Karpas-422 (cell line): ENCODE measurements at regions not wholly inside any gene's neighbourhood (a gene's known extent, or its start where the extent isn't known, plus 50 kb on each side); places are given as distances from the start of the nearest gene placed in this dataset.
A peak's percentile ranks its signal among the peaks of the same experiment; 100 is the strongest.

Source experiments
- DNase-seq: peaks from one replicate; pipeline ENCODE4 v3.0.0-alpha.2; 2015
- H2AFZ ChIP-seq: fragments of 200-600 bp; sonication (generic); 2 replicates; pipeline ENCODE4 v1.6.1; 2014; ENCODE audit warnings: antibody characterized with exemption, low read length, mixed read lengths
- H3K27ac ChIP-seq: fragments of 200-600 bp; sonication (generic); 2 replicates; pipeline ENCODE4 v1.5.1; 2014; ENCODE audit warnings: mild to moderate bottlenecking, low read length, moderate library complexity
- H3K27me3 ChIP-seq: fragments of 200-600 bp; sonication (generic); 2 replicates; pipeline ENCODE4 v1.6.1; 2014; ENCODE audit warnings: low read length, mixed read lengths
- H3K36me3 ChIP-seq: fragments of 200-600 bp; sonication (generic); 2 replicates; pipeline ENCODE4 v1.6.1; 2014; ENCODE audit warnings: low read length, mixed read lengths; ENCODE audit not compliant: insufficient read depth
- H3K4me1 ChIP-seq: fragments of 200-600 bp; sonication (generic); 2 replicates; pipeline ENCODE4 v1.6.1; 2014; ENCODE audit warnings: mild to moderate bottlenecking, low read length, mixed read lengths
- H3K4me2 ChIP-seq: fragments of 200-600 bp; sonication (generic); 2 replicates; pipeline ENCODE4 v1.6.1; 2014; ENCODE audit warnings: low read length, low read depth, mild to moderate bottlenecking; ENCODE audit not compliant: poor library complexity, severe bottlenecking
- H3K4me3 ChIP-seq: fragments of 200-600 bp; sonication (generic); 2 replicates; pipeline ENCODE4 v1.5.1; 2014; ENCODE audit warnings: mild to moderate bottlenecking, antibody characterized with exemption, low read length, mixed read lengths
- H3K79me2 ChIP-seq: fragments of 200-600 bp; sonication (generic); 2 replicates; pipeline ENCODE4 v1.6.1; 2014; ENCODE audit warnings: mild to moderate bottlenecking, low read length, mixed read lengths
- H3K9ac ChIP-seq: fragments of 200-600 bp; sonication (generic); 2 replicates; pipeline ENCODE4 v1.6.0; 2014; ENCODE audit warnings: low read length
- H3K9me2 ChIP-seq: fragments of 200-600 bp; sonication (generic), shearing (Covaris generic); replicated peaks from 2 replicates; pipeline ENCODE4 v1.6.0; 2014; ENCODE audit warnings: mild to moderate bottlenecking, low read length, moderate library complexity; ENCODE audit not compliant: insufficient read depth
- H3K9me3 ChIP-seq: fragments of 300-700, 200-600 bp; sonication (generic); 2 replicates; pipeline ENCODE4 v1.6.1; 2014; ENCODE audit warnings: low read length, mixed read lengths
- H4K20me1 ChIP-seq: fragments of 200-600 bp; sonication (generic); 2 replicates; pipeline ENCODE4 v1.6.1; 2014; ENCODE audit warnings: mild to moderate bottlenecking, antibody characterized with exemption, low read length, low read depth; ENCODE audit not compliant: insufficient read depth

GRCh38 chr2:20128506-20129330 lies 77.3 kb upstream of the LAPTM4A start:
- H3K9me2 ChIP-seq, result no peaks in the 10 kb centered on the region
- no peak overlapping the region for H3K4me3 ChIP-seq
- H3K36me3 ChIP-seq, result no peaks in the 10 kb centered on the region
- no peaks in the 10 kb centered on the region for H3K9me3 ChIP-seq
- no peak overlapping the region for H3K27ac ChIP-seq
- H3K4me1 ChIP-seq, result peaks cover 12% of the 10 kb centered on the region
- no peak overlapping the region for H3K4me2 ChIP-seq
- no peak for DNase-seq
- H3K27me3 ChIP-seq, result no peaks in the 10 kb centered on the region
- H4K20me1 ChIP-seq, result no peaks in the 10 kb centered on the region
- no peaks in the 10 kb centered on the region for H3K79me2 ChIP-seq
- H3K9ac ChIP-seq, result no peak overlapping the region
- no peak overlapping the region for H2AFZ ChIP-seq

- Histone ChIP-seq H2AFZ (no peak overlapping the region; the same call in 1 of the 2 replicates), H3K27me3 (no peaks in the 10 kb centered on the region)
Measured at GRCh38 chr2:20126469-20126868, 75.0 kb upstream of the LAPTM4A start.

GRCh38 chr2:20126040-20126439 lies 74.6 kb upstream of the LAPTM4A start:
- Histone ChIP-seq H3K9me3 (no peaks in the 10 kb centered on the region), H3K27me3 (no peaks in the 10 kb centered on the region), H3K4me2 (no peak overlapping the region), H3K4me1 (peaks cover 6% of the 10 kb centered on the region), H3K9me2 (no peaks in the 10 kb centered on the region), H3K4me3 (no peak overlapping the region), H3K36me3 (no peaks in the 10 kb centered on the region), H2AFZ (no peak overlapping the region; the same call in 1 of the 2 replicates), H3K9ac (no peak overlapping the region), H3K79me2 (no peaks in the 10 kb centered on the region), H4K20me1 (no peaks in the 10 kb centered on the region), H3K27ac (no peak overlapping the region)
- DNase-seq, result no peak

More at GRCh38 chr2:20126469-20126868, 75.0 kb upstream of the LAPTM4A start:
- Histone ChIP-seq H3K4me3 (no peak overlapping the region), H3K9ac (no peak overlapping the region), H3K9me2 (no peaks in the 10 kb centered on the region), H3K36me3 (no peaks in the 10 kb centered on the region), H3K9me3 (no peaks in the 10 kb centered on the region), H3K4me1 (peaks cover 9% of the 10 kb centered on the region), H3K4me2 (no peak overlapping the region), H4K20me1 (no peaks in the 10 kb centered on the region), H3K79me2 (no peaks in the 10 kb centered on the region), H3K27ac (no peak overlapping the region)
- no peak for DNase-seq

- no peaks in the 10 kb centered on the region for H3K9me2 ChIP-seq
- H3K27me3 ChIP-seq, result no peaks in the 10 kb centered on the region
- H3K9me3 ChIP-seq, result no peaks in the 10 kb centered on the region
- no peak overlapping the region for H3K4me3 ChIP-seq
- H3K27ac ChIP-seq, result no peak overlapping the region
- no peaks in the 10 kb centered on the region for H3K79me2 ChIP-seq
- no peak overlapping the region for H3K4me2 ChIP-seq
- DNase-seq, result no peak
- no peaks in the 10 kb centered on the region for H3K36me3 ChIP-seq
- H3K9ac ChIP-seq, result no peak overlapping the region
- H2AFZ ChIP-seq, result no peak overlapping the region
- H3K4me1 ChIP-seq, result peaks cover 6% of the 10 kb centered on the region
- H4K20me1 ChIP-seq, result no peaks in the 10 kb centered on the region
Measured at GRCh38 chr2:20125616-20126015, 74.2 kb upstream of the LAPTM4A start.

GRCh38 chr2:20125164-20125563 lies 73.7 kb upstream of the LAPTM4A start:
- Histone ChIP-seq H3K9me2 (no peaks in the 10 kb centered on the region), H3K27me3 (no peaks in the 10 kb centered on the region), H3K9ac (no peak overlapping the region), H3K36me3 (no peaks in the 10 kb centered on the region), H3K4me1 (peaks cover 6% of the 10 kb centered on the region), H3K27ac (no peak overlapping the region), H4K20me1 (no peaks in the 10 kb centered on the region), H3K4me2 (no peak overlapping the region), H3K9me3 (no peaks in the 10 kb centered on the region), H3K4me3 (no peak overlapping the region), H3K79me2 (no peaks in the 10 kb centered on the region), H2AFZ (no peak overlapping the region)
- DNase-seq, result no peak

- H3K4me2 ChIP-seq, result no peak overlapping the region
Measured at GRCh38 chr2:20123871-20124594, 72.6 kb upstream of the LAPTM4A start.

GRCh38 chr2:20122864-20123263 lies 71.4 kb upstream of the LAPTM4A start:
- Histone ChIP-seq H4K20me1 (no peaks in the 10 kb centered on the region), H3K4me2 (no peak overlapping the region), H3K79me2 (no peaks in the 10 kb centered on the region), H3K4me1 (no peaks in the 10 kb centered on the region), H3K9ac (no peak overlapping the region), H3K27ac (no peak overlapping the region), H3K9me2 (no peaks in the 10 kb centered on the region), H3K27me3 (no peaks in the 10 kb centered on the region), H3K9me3 (no peaks in the 10 kb centered on the region), H2AFZ (no peak overlapping the region), H3K36me3 (no peaks in the 10 kb centered on the region), H3K4me3 (no peak overlapping the region)
- DNase-seq, result no peak

More at GRCh38 chr2:20123871-20124594, 72.6 kb upstream of the LAPTM4A start:
- H3K79me2 ChIP-seq, result no peaks in the 10 kb centered on the region
- peak overlapping the region; percentile 40; the same call in 1 of the 2 replicates for H2AFZ ChIP-seq
- no peaks in the 10 kb centered on the region for H3K9me3 ChIP-seq
- H4K20me1 ChIP-seq, result no peaks in the 10 kb centered on the region
- H3K9ac ChIP-seq, result no peak overlapping the region
- no peaks in the 10 kb centered on the region for H3K9me2 ChIP-seq
- no peaks in the 10 kb centered on the region; the same call in 1 of the 2 replicates for H3K4me1 ChIP-seq
- no peak overlapping the region for H3K4me3 ChIP-seq
- no peaks in the 10 kb centered on the region for H3K27me3 ChIP-seq
- H3K27ac ChIP-seq, result no peak overlapping the region
- peak; percentile 67 for DNase-seq
- H3K36me3 ChIP-seq, result no peaks in the 10 kb centered on the region
